B cell (primary cell): ENCODE measurements at regions not wholly inside any gene's neighbourhood (a gene's known extent, or its start where the extent isn't known, plus 50 kb on each side); places are given as distances from the start of the nearest gene placed in this dataset.

ENCODE experiments used
- EZH2 ChIP-seq: IDR thresholded peaks from 2 replicates; pipeline ENCODE4 v1.6.1; 2012; ENCODE audit warnings: borderline replicate concordance, low read depth, mild to moderate bottlenecking, moderate library complexity, low read length; ENCODE audit not compliant: insufficient read depth, poor library complexity, severe bottlenecking
- TF ChIP-seq, protein P1 (sequence below): fragments of 200-600 bp; IDR thresholded peaks from one replicate; pipeline ENCODE4 v1.8.0; 2022; ENCODE audit warnings: antibody characterized with exemption, mild to moderate bottlenecking

DNA sequence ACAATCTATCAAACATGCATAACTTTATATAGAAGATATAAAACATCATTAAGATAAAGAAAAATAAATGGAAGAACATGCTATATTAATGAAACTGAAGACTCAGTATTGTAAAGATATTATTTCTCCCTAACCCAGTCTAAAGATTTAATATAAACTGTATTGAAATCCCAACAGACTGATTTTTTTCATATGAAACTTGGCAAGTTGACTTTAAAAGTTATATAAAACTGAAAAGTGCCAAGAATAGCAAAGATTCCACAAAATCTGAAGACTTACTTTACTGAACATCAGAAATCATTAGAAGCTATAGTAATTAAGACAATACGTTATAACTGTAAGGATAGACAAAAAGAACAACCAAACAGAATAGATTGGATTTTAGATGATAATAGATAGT is 531.3 kb upstream of the MCTP2 start:
- TF ChIP-seq, protein P1, sequence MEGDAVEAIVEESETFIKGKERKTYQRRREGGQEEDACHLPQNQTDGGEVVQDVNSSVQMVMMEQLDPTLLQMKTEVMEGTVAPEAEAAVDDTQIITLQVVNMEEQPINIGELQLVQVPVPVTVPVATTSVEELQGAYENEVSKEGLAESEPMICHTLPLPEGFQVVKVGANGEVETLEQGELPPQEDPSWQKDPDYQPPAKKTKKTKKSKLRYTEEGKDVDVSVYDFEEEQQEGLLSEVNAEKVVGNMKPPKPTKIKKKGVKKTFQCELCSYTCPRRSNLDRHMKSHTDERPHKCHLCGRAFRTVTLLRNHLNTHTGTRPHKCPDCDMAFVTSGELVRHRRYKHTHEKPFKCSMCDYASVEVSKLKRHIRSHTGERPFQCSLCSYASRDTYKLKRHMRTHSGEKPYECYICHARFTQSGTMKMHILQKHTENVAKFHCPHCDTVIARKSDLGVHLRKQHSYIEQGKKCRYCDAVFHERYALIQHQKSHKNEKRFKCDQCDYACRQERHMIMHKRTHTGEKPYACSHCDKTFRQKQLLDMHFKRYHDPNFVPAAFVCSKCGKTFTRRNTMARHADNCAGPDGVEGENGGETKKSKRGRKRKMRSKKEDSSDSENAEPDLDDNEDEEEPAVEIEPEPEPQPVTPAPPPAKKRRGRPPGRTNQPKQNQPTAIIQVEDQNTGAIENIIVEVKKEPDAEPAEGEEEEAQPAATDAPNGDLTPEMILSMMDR, result no peak
- TF ChIP-seq EZH2, result no peak
